Caco-2 (cell line): ENCODE measurements at regions not wholly inside any gene's neighbourhood (a gene's known extent, or its start where the extent isn't known, plus 50 kb on each side); places are given as distances from the start of the nearest gene placed in this dataset.
A peak's percentile ranks its signal among the peaks of the same experiment; 100 is the strongest.

Experiments
- BruUV-seq: library from RNA; stranded (reverse); fragments of 400-500 nt; replicated peaks from 2 replicates; lab custom pipeline; 2021; lab: Mats Ljungman, UMichigan
- CTCF ChIA-PET: fragments of 300-600 bp; sonication (Branson Sonifier 250); formaldehyde crosslinking; loops from one replicate; lab custom pipeline; 2022; ENCODE audit warnings: antibody characterized with exemption; lab: Charles Lee
- POLR2A ChIA-PET: fragments of 300-600 bp; sonication (Branson Sonifier 250); formaldehyde crosslinking; loops from one replicate; lab custom pipeline; 2022; ENCODE audit warnings: antibody characterized with exemption; lab: Charles Lee
- DNase-seq, 2 experiments: peaks; one replicate each; pipeline versions ENCODE4 v3.0.0 to v3.0.0-alpha.2; 2020 to 2022
- H3K27me3 ChIP-seq: replicated peaks from 2 replicates; pipeline ENCODE4 v1.6.0; 2011; ENCODE audit warnings: low read length; ENCODE audit not compliant: control insufficient read depth, insufficient read depth
- H3K36me3 ChIP-seq: 2 replicates; pipeline ENCODE4 v1.5.1; 2011; ENCODE audit warnings: low read length; ENCODE audit not compliant: control insufficient read depth, insufficient read depth
- H3K4me1 ChIP-seq: fragments of 250-450 bp; sonication (Bioruptor Pico); 2 replicates; pipeline ENCODE4 v1.5.1; 2020; ENCODE audit warnings: mild to moderate bottlenecking
- H3K4me3 ChIP-seq: 2 replicates; pipeline ENCODE4 v1.5.1; 2011; ENCODE audit warnings: low read depth, mild to moderate bottlenecking, control low read depth, low read length
- H3K9me3 ChIP-seq: fragments of 250-450 bp; sonication (Bioruptor Pico); 2 replicates; pipeline ENCODE4 v1.5.1; 2020; ENCODE audit warnings: mild to moderate bottlenecking, moderate library complexity
- H3K27ac Mint-ChIP-seq: one replicate; pipeline ENCODE4 v1.8.0; 2022; ENCODE audit warnings: mixed read lengths; ENCODE audit not compliant: unreplicated experiment
- H3K27me3 Mint-ChIP-seq: one replicate; pipeline ENCODE4 v1.8.0; 2022; ENCODE audit warnings: mixed read lengths; ENCODE audit not compliant: insufficient read depth, unreplicated experiment
- H3K36me3 Mint-ChIP-seq: one replicate; pipeline ENCODE4 v1.8.0; 2022; ENCODE audit warnings: mild to moderate bottlenecking, mixed read lengths; ENCODE audit not compliant: insufficient read depth, unreplicated experiment
- H3K4me1 Mint-ChIP-seq: one replicate; pipeline ENCODE4 v1.8.0; 2022; ENCODE audit warnings: low read depth, mixed read lengths; ENCODE audit not compliant: unreplicated experiment
- H3K4me3 Mint-ChIP-seq: one replicate; pipeline ENCODE4 v1.8.0; 2022; ENCODE audit warnings: mild to moderate bottlenecking, moderate library complexity, mixed read lengths; ENCODE audit not compliant: unreplicated experiment
- H3K9me3 Mint-ChIP-seq: one replicate; pipeline ENCODE4 v1.8.0; 2022; ENCODE audit warnings: mixed read lengths; ENCODE audit not compliant: unreplicated experiment
- intact Hi-C: fragments of 100-400 bp; cut with micrococcal nuclease; formaldehyde crosslinking; loops from one replicate; pipeline ENCODE4 v1.10.0; 2022; ENCODE audit not compliant: unreplicated experiment
- TF ChIP-seq, protein P1 (sequence below), 2 experiments: fragments of 200-600 bp in 1 of 2; IDR thresholded peaks; 1 replicate in 1 of 2; 2 replicates in 1 of 2; pipeline versions ENCODE4 v1.5.1 to v1.8.0; 2011 to 2022; ENCODE audit warnings: antibody characterized with exemption in 1 of 2, control low read depth in 1 of 2, inconsistent platforms in 1 of 2, low read depth in 1 of 2, low read length in 1 of 2, mild to moderate bottlenecking in 1 of 2, moderate library complexity in 1 of 2; ENCODE audit not compliant: insufficient read depth in 1 of 2, severe bottlenecking in 1 of 2, unreplicated experiment in 1 of 2

DNA sequence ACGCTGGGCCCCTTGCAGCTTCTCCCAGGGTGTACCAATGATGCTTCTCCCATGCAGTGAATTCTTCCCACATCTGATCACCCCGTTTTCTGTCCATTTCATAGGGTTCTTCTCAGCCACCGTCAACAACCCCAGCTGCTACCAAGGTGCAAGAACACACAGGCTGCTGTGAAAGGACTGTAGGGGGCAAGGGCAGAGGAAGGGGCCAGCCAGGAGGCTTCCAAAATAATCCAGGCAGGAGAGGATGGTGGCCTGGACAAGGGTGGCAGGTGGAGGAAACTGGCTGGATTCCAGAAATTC lies 113.3 kb upstream of the WNT4 start:
- Histone ChIP-seq H3K36me3 (no peaks in the 10 kb centered on the region), H3K4me3 (no peak overlapping the region), H3K9me3 (no peaks in the 10 kb centered on the region), H3K27me3 (no peaks in the 10 kb centered on the region), H3K4me1 (peaks cover 40% of the 10 kb centered on the region)
- Mint-ChIP-seq H3K9me3 (no peaks in the 10 kb centered on the region), H3K27ac (peak overlapping the region; percentile 23), H3K27me3 (no peaks in the 10 kb centered on the region), H3K4me1 (peaks cover 42% of the 10 kb centered on the region), H3K4me3 (no peak overlapping the region), H3K36me3 (no peaks in the 10 kb centered on the region)
- intact Hi-C loops = no loop called here
- no TSS peak for BruUV-seq
- ChIA-PET POLR2A (no interaction called here), CTCF (no interaction called here)
- no peak for DNase-seq
- TF ChIP-seq, protein P1, sequence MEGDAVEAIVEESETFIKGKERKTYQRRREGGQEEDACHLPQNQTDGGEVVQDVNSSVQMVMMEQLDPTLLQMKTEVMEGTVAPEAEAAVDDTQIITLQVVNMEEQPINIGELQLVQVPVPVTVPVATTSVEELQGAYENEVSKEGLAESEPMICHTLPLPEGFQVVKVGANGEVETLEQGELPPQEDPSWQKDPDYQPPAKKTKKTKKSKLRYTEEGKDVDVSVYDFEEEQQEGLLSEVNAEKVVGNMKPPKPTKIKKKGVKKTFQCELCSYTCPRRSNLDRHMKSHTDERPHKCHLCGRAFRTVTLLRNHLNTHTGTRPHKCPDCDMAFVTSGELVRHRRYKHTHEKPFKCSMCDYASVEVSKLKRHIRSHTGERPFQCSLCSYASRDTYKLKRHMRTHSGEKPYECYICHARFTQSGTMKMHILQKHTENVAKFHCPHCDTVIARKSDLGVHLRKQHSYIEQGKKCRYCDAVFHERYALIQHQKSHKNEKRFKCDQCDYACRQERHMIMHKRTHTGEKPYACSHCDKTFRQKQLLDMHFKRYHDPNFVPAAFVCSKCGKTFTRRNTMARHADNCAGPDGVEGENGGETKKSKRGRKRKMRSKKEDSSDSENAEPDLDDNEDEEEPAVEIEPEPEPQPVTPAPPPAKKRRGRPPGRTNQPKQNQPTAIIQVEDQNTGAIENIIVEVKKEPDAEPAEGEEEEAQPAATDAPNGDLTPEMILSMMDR (IDR thresholded peaks at IDR 0.05; ENCODE audit: insufficient read depth in 1 of 2, low read depth in 1 of 2, low read length in 1 of 2, severe bottlenecking in 1 of 2, unreplicated experiment in 1 of 2) = no peak

- H3K4me1 ChIP-seq = peaks cover 40% of the 10 kb centered on the region
Measured at GRCh38 chr1:22257290-22258275, 114.7 kb upstream of the WNT4 start.

GRCh38 chr1:22258698-22259097 lies 115.8 kb upstream of the WNT4 start:
- CTCF ChIA-PET = no interaction called here
- H3K4me3 ChIP-seq = no peak overlapping the region

More at GRCh38 chr1:22257290-22258275, 114.7 kb upstream of the WNT4 start:
- Mint-ChIP-seq H3K27me3 (no peaks in the 10 kb centered on the region), H3K9me3 (no peaks in the 10 kb centered on the region), H3K36me3 (no peaks in the 10 kb centered on the region), H3K4me1 (peaks cover 38% of the 10 kb centered on the region), H3K4me3 (no peak overlapping the region), H3K27ac (peak overlapping the region; percentile 25)
- BruUV-seq = no TSS peak
- TF ChIP-seq, protein P1 (IDR thresholded peaks at IDR 0.05; ENCODE audit: insufficient read depth in 1 of 2, low read depth in 1 of 2, low read length in 1 of 2, severe bottlenecking in 1 of 2, unreplicated experiment in 1 of 2) = no peak
- Histone ChIP-seq H3K27me3 (no peaks in the 10 kb centered on the region), H3K36me3 (no peaks in the 10 kb centered on the region), H3K9me3 (no peaks in the 10 kb centered on the region), H3K4me3 (no peak overlapping the region)
- POLR2A ChIA-PET = no interaction called here
- CTCF ChIA-PET = interaction anchor here (0.6 kb wide), 1 partner anchor 59 kb away, joined by 6 read pairs; no protein-coding TSS in a partner anchor
- peak; percentile 40 to 50 for DNase-seq
- intact Hi-C loops = no loop called here

More at GRCh38 chr1:22258698-22259097, 115.8 kb upstream of the WNT4 start:
- no peaks in the 10 kb centered on the region for H3K9me3 Mint-ChIP-seq
- TF ChIP-seq, protein P1 (IDR thresholded peaks at IDR 0.05; ENCODE audit: insufficient read depth in 1 of 2, low read depth in 1 of 2, low read length in 1 of 2, severe bottlenecking in 1 of 2, unreplicated experiment in 1 of 2) = no peak
- Histone ChIP-seq H3K36me3 (no peaks in the 10 kb centered on the region), H3K4me1 (peaks cover 40% of the 10 kb centered on the region), H3K27me3 (no peaks in the 10 kb centered on the region), H3K9me3 (no peaks in the 10 kb centered on the region)
- no peak overlapping the region for H3K4me3 Mint-ChIP-seq
- H3K36me3 Mint-ChIP-seq = no peaks in the 10 kb centered on the region
- POLR2A ChIA-PET = no interaction called here
- no TSS peak for BruUV-seq
- intact Hi-C loops = no loop called here
- H3K4me1 Mint-ChIP-seq = peaks cover 35% of the 10 kb centered on the region
- peak overlapping the region; percentile 4 for H3K27ac Mint-ChIP-seq
- no peak for DNase-seq
- no peaks in the 10 kb centered on the region for H3K27me3 Mint-ChIP-seq
